ENCODE measurements at regions not wholly inside any gene's neighbourhood (a gene's known extent, or its start where the extent isn't known, plus 50 kb on each side); places are given as distances from the start of the nearest gene placed in this dataset.

DNA sequence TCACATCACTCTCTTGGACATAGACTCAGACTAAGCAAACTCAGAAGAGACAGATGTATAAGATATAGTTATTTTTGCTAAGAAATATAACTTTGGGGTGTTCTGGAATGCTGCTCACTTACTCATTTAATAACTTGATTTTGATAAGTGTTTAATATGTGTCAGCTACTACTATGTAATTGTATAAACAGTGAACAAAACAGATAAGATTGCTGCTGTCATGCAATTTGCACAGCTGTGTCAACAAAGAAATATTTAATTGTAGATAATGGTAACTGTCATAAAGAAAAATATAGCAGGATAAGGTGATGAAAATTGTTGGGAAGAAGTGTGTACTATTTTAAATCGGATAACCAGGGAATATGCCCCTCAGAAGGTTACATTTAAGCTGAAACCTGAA is 84.1 kb upstream of the ZDHHC17 start:
- TF ChIP-seq, protein P1, sequence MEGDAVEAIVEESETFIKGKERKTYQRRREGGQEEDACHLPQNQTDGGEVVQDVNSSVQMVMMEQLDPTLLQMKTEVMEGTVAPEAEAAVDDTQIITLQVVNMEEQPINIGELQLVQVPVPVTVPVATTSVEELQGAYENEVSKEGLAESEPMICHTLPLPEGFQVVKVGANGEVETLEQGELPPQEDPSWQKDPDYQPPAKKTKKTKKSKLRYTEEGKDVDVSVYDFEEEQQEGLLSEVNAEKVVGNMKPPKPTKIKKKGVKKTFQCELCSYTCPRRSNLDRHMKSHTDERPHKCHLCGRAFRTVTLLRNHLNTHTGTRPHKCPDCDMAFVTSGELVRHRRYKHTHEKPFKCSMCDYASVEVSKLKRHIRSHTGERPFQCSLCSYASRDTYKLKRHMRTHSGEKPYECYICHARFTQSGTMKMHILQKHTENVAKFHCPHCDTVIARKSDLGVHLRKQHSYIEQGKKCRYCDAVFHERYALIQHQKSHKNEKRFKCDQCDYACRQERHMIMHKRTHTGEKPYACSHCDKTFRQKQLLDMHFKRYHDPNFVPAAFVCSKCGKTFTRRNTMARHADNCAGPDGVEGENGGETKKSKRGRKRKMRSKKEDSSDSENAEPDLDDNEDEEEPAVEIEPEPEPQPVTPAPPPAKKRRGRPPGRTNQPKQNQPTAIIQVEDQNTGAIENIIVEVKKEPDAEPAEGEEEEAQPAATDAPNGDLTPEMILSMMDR (IDR thresholded peaks at IDR 0.05 in 2 of 3, conservative IDR thresholded peaks at IDR 0.05 in 1 of 3; ENCODE audit: control insufficient read depth in 2 of 3, extremely low read depth in 1 of 3, insufficient read depth in 1 of 3, low read depth in 3 of 3, low read length in 3 of 3): no peak
- TF ChIP-seq CHD1 (IDR thresholded peaks at IDR 0.05; ENCODE audit: low read depth, low read length) (no peak), MYC (IDR thresholded peaks at IDR 0.05; ENCODE audit: insufficient read depth, insufficient read length, insufficient replicate concordance, low read length, severe bottlenecking) (no peak), POLR2A (IDR thresholded peaks at IDR 0.05; ENCODE audit: low read depth, low read length) (no peak), POLR2AphosphoS5 (IDR thresholded peaks at IDR 0.05; ENCODE audit: low read length) (no peak), EZH2 (IDR thresholded peaks at IDR 0.05; ENCODE audit: borderline replicate concordance, control insufficient read depth, low read depth, low read length) (no peak)
